ENCODE measurements at regions not wholly inside any gene's neighbourhood (a gene's known extent, or its start where the extent isn't known, plus 50 kb on each side); places are given as distances from the start of the nearest gene placed in this dataset.

DNA sequence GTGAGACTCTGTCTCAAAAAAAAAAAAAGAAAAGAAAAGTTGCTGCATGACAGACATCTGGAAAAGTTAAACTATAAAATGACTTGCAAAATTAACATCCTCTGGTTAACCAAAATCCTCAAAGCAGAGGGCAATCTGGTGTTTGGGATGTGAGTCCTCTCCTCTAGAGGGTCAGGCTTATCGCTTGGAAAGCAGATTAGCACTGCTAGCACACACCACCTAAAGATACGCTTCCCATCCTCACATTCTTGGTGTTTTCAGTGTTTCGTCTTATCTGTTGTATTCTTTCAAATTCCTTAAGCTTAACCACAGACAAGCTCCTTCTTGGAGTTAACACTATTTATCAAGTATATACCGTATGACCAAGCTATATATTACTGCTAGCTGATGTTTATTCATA is 198.0 kb downstream of the SOX4 start:
- no peaks in the 10 kb centered on the region for H3K27me3 ChIP-seq (ENCODE audit: control insufficient read depth, insufficient read depth, low read length)
- H3K9me3 ChIP-seq (ENCODE audit: control insufficient read depth, insufficient read depth, low read length) = no peaks in the 10 kb centered on the region
- H3K14ac ChIP-seq (replicated peaks; ENCODE audit: low read depth, low read length) = no peak overlapping the region
- H3K4me2 ChIP-seq (ENCODE audit: low read depth, low read length) = no peak overlapping the region
- H2BK15ac ChIP-seq (ENCODE audit: low read depth, low read length) = no peak overlapping the region
- H2BK120ac ChIP-seq (ENCODE audit: low read depth, low read length) = no peak overlapping the region
- H2AK9ac ChIP-seq (replicated peaks; ENCODE audit: low read depth, low read length, poor library complexity) = no peak overlapping the region
- H4K5ac ChIP-seq (ENCODE audit: low read depth, low read length) = no peak overlapping the region
- no peak overlapping the region for H2BK5ac ChIP-seq (ENCODE audit: low read depth, low read length, poor library complexity, severe bottlenecking)
- WGBS, 2 experiments (ENCODE audit: extremely low coverage in 2 of 2, insufficient read length in 1 of 2) = no CpG with 5 or more reads among the region's 4 CpGs
- H3K4ac ChIP-seq (ENCODE audit: low read depth, low read length) = no peak overlapping the region
- no peak overlapping the region for H2BK20ac ChIP-seq (ENCODE audit: low read depth, low read length)
- no peaks in the 10 kb centered on the region for H3K79me1 ChIP-seq (ENCODE audit: low read depth in 1 of 2, low read length in 2 of 2)
- ATAC-seq (ENCODE audit: low read depth) (peak; percentile 37; the same call in 1 of the 2 replicates), DNase-seq (peak; percentile 52)
- H4K8ac ChIP-seq (ENCODE audit: low read depth in 2 of 2, low read length in 2 of 2) = peak overlapping the region in 1 of 2 experiments; percentile 31; a peak in 1 of 4 replicates
- no peak overlapping the region for H4K91ac ChIP-seq (ENCODE audit: insufficient read depth, low read depth, low read length)
- H4K20me1 ChIP-seq (ENCODE audit: insufficient read depth, low read length) = no peaks in the 10 kb centered on the region
- TF ChIP-seq MAFK (IDR thresholded peaks at IDR 0.05; ENCODE audit: low read depth, low read length) (no peak), MAZ (IDR thresholded peaks at IDR 0.05; ENCODE audit: borderline replicate concordance, low read depth, low read length) (no peak), CEBPB (IDR thresholded peaks at IDR 0.05; ENCODE audit: low read depth, low read length) (no peak)
- no peak overlapping the region for H3K4me3 ChIP-seq (ENCODE audit: insufficient read depth, low read depth, low read length)
- H3K4me1 ChIP-seq (ENCODE audit: control insufficient read depth, insufficient read depth, low read length) = no peaks in the 10 kb centered on the region
- ChIA-PET CTCF (no interaction called here), POLR2A (ENCODE audit: unreplicated experiment) (interaction anchor here (1.1 kb wide), 1 partner anchor 22 kb away, joined by 4 read pairs; no protein-coding TSS in a partner anchor)
- H3K9ac ChIP-seq (ENCODE audit: low read depth, low read length) = no peak overlapping the region
- no peak overlapping the region for H3K27ac ChIP-seq (ENCODE audit: insufficient read depth, low read length)
- H3K18ac ChIP-seq (ENCODE audit: low read depth, low read length) = 0 out of 2 replicates have a peak overlapping the region, but pooled peaks have one; percentile 64
- H3K56ac ChIP-seq (ENCODE audit: extremely low read depth, insufficient read depth, low read length) = no peak overlapping the region
- intact Hi-C loops (cut with micrococcal nuclease) = no loop called here
- no peaks in the 10 kb centered on the region for H3K9me1 ChIP-seq (ENCODE audit: insufficient read depth, low read length)
- H3K36me3 ChIP-seq (ENCODE audit: control insufficient read depth, insufficient read depth, low read length) = peaks cover 1% of the 10 kb centered on the region; the same call in 1 of the 2 replicates
- H3K23ac ChIP-seq (ENCODE audit: low read depth, low read length) = no peak overlapping the region
- BruUV-seq (replicated peaks) = no TSS peak
- in situ Hi-C loops (cut with MboI; ENCODE audit: low sequenced_read_pairs) = no loop called here
- H2AFZ ChIP-seq (replicated peaks; ENCODE audit: low read length, poor library complexity) = no peak overlapping the region
- no peak overlapping the region for H2AK5ac ChIP-seq (ENCODE audit: low read depth, low read length)
- dilution Hi-C loops (cut with HindIII; ENCODE audit: low sequenced_read_pairs, unreplicated experiment) = no loop called here
